ENCODE measurements at regions not wholly inside any gene's neighbourhood (a gene's known extent, or its start where the extent isn't known, plus 50 kb on each side); places are given as distances from the start of the nearest gene placed in this dataset.

DNA sequence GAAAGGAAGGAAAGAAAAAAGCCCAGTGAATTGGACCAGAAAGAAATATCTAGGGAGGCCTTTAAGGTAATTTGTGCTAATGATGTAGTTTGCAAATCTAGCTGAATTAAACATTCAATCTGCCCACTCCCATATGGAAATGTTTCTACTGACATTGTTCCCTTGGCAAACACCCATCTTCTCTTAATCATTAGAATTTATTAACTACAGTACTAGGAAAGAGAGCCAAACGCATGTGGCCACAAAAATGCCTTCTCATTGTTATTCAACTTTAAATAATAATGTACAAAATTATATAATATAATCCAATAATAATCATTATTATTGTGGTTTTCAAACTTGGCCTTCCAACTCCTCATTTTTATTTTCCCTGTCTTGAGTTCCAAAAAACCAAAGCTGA, 234.7 kb downstream of the NHLRC3 start:
- ATAC-seq (replicated peaks) (no peak), DNase-seq (no peak)
- no peaks in the 10 kb centered on the region for H3K9me3 Mint-ChIP-seq
- no peaks in the 10 kb centered on the region for H3K4me1 Mint-ChIP-seq
- H3K4me3 Mint-ChIP-seq: no peak overlapping the region
- no peaks in the 10 kb centered on the region for H3K36me3 Mint-ChIP-seq
- H3K27me3 Mint-ChIP-seq: peaks cover 5 to 17% of the 10 kb centered on the region in 2 donors
- H3K27ac Mint-ChIP-seq: no peak overlapping the region

DNA sequence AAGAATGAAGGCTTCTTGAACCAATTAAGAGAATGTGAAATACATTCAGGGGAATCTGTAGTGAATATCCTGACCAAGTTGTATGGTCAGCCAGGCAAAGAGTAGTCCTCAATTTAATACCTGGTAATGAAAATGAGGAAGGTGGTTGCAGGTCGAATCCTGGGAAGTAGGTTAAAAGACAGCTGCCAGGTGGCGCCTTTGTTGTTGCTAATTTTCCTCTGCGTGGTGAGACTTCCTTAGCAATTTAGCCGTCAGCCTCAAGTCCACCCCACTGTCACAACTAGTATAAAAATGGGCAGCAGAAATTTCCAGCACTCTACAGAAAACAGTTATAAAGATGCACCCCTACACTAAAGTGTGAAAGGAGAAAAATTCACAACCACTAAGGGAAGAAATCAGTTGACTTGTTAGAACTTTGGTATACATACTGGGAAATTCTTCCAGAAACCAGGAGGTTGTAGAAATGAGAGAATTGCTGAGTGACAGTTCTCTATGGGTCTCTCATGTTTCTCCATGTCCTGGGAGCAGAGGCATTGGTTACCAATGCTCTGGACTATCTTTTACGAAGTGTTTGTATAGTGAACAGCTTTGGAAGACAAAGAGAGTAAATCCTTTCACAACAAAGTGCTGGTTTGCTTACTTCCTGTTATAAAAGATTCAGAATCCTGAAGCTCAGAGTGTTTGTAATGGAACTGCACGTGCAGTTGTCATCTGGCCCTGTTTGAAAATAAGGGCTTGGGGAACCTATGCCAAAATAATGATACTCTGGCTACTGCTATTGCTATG, 235.9 kb downstream of the NHLRC3 start:
- Mint-ChIP-seq H3K36me3 (no peaks in the 10 kb centered on the region), H3K27ac (no peak overlapping the region), H3K9me3 (no peaks in the 10 kb centered on the region), H3K4me3 (no peak overlapping the region), H3K27me3 (peaks cover 5 to 12% of the 10 kb centered on the region in 2 donors), H3K4me1 (no peaks in the 10 kb centered on the region)
- DNase-seq (no peak), ATAC-seq (replicated peaks) (no peak)

DNA sequence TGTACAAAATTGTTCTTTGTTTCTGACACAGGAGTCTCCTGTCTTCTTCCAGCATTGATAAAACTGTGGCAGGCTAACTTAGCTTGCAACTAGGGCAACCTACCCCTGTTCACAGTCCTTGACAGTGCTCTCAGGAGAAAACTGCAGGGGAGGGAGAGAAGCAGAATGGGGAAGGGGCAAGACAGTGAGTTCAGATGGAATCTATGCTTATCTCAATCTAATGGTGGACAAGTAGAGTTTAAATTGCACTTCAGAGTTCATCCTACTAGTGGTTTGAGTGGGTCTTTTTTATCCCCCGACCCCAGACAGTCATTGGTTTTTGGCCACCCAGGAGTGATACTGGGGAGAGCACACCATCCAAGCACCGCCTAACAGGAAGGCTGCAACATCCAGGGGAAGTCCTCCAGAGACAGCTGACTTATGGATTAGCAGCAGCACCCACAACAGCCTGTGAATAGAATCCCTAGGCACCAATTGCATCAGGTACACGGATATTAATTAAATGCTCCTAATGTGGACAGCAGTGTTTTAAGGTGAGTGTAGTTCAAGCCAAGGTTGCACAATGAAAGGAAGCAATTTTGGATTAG, 236.6 kb downstream of the NHLRC3 start:
- ATAC-seq (replicated peaks): no peak
- H3K9me3 Mint-ChIP-seq: peaks cover under 1 to 2% of the 10 kb centered on the region in 2 donors
- H3K36me3 Mint-ChIP-seq: peaks cover 0 to under 1% of the 10 kb centered on the region in 2 donors
- H3K4me1 Mint-ChIP-seq: no peaks in the 10 kb centered on the region
- no peak overlapping the region for H3K27ac Mint-ChIP-seq
- DNase-seq: no peak
- H3K4me3 Mint-ChIP-seq: no peak overlapping the region
- peaks cover 8 to 11% of the 10 kb centered on the region in 2 donors for H3K27me3 Mint-ChIP-seq

DNA sequence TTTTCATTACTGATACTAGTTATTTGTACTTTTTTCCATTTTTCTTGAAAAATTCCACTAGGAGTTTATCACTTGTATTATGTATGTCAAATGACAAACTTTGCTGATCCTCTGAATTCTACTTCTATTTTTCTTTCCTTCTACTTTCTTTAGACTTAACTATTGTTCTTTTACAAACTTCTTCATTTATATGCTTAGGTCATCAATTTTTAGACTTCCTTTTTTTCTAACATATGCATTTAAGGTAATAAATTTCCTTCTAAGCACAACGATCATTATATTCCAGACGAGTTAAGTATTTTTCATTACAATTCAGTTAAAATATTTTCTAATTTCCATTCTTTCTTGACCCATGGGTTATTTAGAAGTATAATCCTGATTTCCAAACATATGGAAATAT, 240.8 kb downstream of the NHLRC3 start:
- Mint-ChIP-seq H3K27me3 (peaks cover 18% of the 10 kb centered on the region in 2 donors), H3K36me3 (peaks cover 0 to 2% of the 10 kb centered on the region in 2 donors), H3K27ac (no peak overlapping the region), H3K4me3 (no peak overlapping the region), H3K9me3 (peaks cover 3 to 4% of the 10 kb centered on the region in 2 donors), H3K4me1 (peaks cover 6 to 14% of the 10 kb centered on the region in 2 donors)
- DNase-seq: no peak
- ATAC-seq (replicated peaks): no peak

DNA sequence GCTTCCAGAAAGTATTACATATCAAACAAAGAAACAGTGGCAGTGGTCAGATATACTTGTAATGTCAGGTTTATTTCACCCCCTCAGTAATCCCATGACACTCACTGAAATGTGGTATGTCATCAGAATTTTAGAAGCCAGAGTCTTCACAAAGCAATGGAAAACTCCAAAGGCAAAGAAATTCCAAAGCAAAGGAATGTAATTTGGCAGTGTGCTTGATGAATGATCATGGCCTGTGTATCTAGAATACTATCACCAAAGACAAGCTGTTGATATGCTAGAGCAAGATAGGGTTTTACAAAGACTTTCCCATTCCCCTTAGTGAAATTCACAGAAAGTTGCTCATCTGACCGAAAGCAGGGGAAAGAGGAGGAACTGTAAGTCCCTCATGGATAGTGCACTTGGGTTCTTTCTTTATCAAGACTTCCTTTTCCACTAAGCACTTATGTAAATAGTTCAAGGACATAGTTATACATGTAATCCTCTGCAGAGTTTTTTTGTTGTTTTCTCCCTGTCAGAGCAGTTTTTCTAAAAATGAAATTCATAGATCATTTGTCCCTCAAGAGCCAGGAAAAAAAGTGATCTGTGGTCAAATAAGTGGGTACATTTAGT, 243.4 kb downstream of the NHLRC3 start:
- peaks cover 6 to 14% of the 10 kb centered on the region in 2 donors for H3K4me1 Mint-ChIP-seq
- peaks cover 4 to 6% of the 10 kb centered on the region in 2 donors for H3K9me3 Mint-ChIP-seq
- DNase-seq: no peak
- no peak overlapping the region for H3K27ac Mint-ChIP-seq
- H3K36me3 Mint-ChIP-seq: peaks cover 0 to 2% of the 10 kb centered on the region in 2 donors
- ATAC-seq (replicated peaks): no peak
- H3K4me3 Mint-ChIP-seq: no peak overlapping the region
- peaks cover 13 to 20% of the 10 kb centered on the region in 2 donors for H3K27me3 Mint-ChIP-seq

DNA sequence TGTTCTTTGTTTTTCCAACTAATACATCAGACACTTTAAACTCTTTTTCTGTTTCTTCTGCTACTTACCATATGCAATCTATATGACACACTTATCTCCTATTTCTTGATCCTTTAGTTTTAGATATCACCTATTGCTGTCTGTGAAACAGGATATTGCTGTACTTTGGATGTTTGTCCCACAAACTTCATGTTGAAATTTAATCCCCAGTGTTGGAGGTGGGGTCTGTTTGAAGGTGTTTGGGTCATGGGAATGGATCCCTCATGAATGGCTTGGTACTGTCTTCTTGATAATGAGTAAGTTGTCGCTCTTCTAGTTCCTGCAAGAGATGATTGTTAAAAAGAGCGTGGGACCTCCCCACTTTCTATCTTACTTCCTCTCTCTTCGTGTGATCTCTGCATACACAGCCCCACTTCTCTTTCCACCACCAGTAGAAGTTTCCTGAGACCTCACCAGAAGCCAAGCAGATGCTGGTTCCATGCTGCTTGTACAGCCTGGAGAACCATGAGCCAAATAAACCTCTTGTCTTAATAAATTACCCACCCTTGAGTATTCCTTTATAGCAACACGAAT, 244.2 kb downstream of the NHLRC3 start:
- ATAC-seq (replicated peaks) (peak; percentile 88 to 97), DNase-seq (no peak)
- Mint-ChIP-seq H3K4me1 (peaks cover 6 to 14% of the 10 kb centered on the region in 2 donors), H3K4me3 (no peak overlapping the region), H3K9me3 (peaks cover 12 to 14% of the 10 kb centered on the region in 2 donors), H3K36me3 (peaks cover 0 to 4% of the 10 kb centered on the region in 2 donors), H3K27ac (no peak overlapping the region), H3K27me3 (peaks cover 13 to 17% of the 10 kb centered on the region in 2 donors)

DNA sequence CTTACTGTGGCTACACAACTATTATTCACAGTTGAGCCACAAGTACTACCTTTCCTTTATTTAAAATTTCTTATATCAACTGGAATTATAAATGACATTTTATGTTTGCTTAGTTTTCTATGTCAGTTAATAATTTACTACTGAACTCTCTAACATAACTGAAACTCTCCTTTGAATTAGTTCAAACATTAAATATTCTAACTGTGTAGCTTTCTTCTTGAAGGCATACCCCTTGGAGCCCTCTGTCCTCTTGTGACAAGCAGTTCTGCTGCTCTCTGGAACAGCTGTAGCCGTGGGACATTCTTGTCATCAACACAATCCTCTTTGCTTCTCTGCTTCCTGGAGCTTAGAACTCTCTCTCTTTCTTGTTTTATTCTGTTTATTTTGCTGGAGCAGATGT, 244.8 kb downstream of the NHLRC3 start:
- Mint-ChIP-seq H3K36me3 (peaks cover 0 to 4% of the 10 kb centered on the region in 2 donors), H3K9me3 (peaks cover 14 to 20% of the 10 kb centered on the region in 2 donors), H3K27ac (no peak overlapping the region), H3K27me3 (peaks cover 13 to 17% of the 10 kb centered on the region in 2 donors), H3K4me1 (peaks cover 6 to 14% of the 10 kb centered on the region in 2 donors), H3K4me3 (no peak overlapping the region)
- no peak for ATAC-seq (replicated peaks)
- no peak for DNase-seq

DNA sequence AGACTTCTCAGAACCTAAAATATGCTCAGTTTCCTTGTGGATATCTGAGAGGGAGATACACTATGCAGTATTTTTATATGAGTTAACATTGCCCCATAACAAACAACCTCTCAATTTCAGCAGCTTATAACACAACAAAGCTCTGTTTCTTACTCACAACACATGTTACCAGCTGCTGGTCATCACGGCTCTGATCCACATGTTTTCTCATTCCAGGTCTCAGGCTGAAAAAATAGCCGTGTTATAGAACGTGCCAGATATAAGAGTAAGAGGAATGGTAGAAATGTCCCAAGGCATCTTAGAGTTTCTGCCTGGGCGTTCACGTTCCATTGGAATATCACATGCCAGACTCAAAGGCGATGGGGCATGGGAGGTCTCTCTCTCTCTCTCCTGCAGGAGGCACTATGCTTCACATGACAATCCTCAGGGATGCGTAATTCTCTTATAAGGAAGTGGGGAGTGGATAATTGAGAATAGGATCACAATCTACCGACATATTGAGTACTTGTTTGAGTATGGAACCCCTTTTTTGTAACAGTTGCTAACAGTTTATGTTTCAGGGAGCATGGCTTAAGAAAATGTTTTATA, 246.6 kb downstream of the NHLRC3 start:
- ATAC-seq (replicated peaks): no peak
- peaks cover 9 to 17% of the 10 kb centered on the region in 2 donors for H3K27me3 Mint-ChIP-seq

More for the DNA sequence above, 246.6 kb downstream of the NHLRC3 start:
- peaks cover 2 to 6% of the 10 kb centered on the region in 2 donors for H3K36me3 Mint-ChIP-seq
- peaks cover 24 to 26% of the 10 kb centered on the region in 2 donors for H3K9me3 Mint-ChIP-seq
- H3K4me1 Mint-ChIP-seq: peaks cover 6 to 14% of the 10 kb centered on the region in 2 donors
- DNase-seq: no peak
- no peak overlapping the region for H3K4me3 Mint-ChIP-seq
- no peak overlapping the region for H3K27ac Mint-ChIP-seq

Data from stimulated activated naive B cell treated with anti-CD40 and anti-IgM and Interleukin-4, amounts not matched to agents 10 μg/mL and 1 μg/mL and 100 μg/mL, for 72 hours (primary cell).